ENCODE measurements at regions not wholly inside any gene's neighbourhood (a gene's known extent, or its start where the extent isn't known, plus 50 kb on each side); places are given as distances from the start of the nearest gene placed in this dataset.

DNA sequence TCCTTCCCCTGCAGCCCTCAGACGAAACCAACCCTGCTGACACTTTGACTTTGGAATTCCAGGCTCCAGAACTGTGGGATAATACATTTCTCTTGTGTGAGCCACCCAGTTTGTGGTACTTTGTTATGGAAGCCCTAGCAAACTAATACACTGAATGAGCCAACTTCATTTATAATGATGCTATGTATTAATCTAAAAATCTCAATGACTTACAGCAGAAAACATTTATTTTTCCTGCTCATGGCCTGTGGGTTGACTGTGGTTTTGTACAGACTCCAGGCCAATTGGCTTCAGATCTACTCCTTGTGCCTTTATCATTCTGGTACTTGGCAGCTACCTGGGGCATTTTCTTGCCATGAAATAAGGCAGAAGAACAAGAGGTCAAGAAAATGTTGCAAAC, 152.4 kb downstream of the EBLN2 start:
- DNase-seq (ENCODE audit: low read depth) = peak; percentile 6
- H3K4me3 ChIP-seq (replicated peaks; ENCODE audit: low read depth, low read length) = no peak overlapping the region
- TF ChIP-seq, protein P1, sequence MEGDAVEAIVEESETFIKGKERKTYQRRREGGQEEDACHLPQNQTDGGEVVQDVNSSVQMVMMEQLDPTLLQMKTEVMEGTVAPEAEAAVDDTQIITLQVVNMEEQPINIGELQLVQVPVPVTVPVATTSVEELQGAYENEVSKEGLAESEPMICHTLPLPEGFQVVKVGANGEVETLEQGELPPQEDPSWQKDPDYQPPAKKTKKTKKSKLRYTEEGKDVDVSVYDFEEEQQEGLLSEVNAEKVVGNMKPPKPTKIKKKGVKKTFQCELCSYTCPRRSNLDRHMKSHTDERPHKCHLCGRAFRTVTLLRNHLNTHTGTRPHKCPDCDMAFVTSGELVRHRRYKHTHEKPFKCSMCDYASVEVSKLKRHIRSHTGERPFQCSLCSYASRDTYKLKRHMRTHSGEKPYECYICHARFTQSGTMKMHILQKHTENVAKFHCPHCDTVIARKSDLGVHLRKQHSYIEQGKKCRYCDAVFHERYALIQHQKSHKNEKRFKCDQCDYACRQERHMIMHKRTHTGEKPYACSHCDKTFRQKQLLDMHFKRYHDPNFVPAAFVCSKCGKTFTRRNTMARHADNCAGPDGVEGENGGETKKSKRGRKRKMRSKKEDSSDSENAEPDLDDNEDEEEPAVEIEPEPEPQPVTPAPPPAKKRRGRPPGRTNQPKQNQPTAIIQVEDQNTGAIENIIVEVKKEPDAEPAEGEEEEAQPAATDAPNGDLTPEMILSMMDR (IDR thresholded peaks at IDR 0.05; ENCODE audit: low read length, missing control alignments) = no peak

DNA sequence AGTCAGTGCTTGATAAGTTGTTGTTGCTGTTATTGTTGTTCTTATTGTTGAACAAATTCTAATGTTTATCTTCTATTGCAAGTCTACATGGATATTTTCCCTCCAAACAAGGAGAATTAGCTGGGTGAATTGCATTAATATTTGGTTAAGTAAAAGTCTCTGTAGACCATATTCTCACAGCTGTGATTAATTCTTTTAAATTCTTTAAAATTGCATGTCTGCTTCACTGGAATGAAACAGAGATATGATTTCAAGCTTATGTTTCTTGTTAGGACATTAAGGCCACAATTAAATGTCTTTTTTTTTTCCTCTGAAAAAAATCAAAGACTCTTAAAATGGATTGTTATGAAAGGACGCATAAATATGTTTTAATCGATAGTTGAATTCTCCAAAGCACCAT, 153.4 kb downstream of the EBLN2 start:
- H3K4me3 ChIP-seq (replicated peaks; ENCODE audit: low read depth, low read length) = no peak overlapping the region
- no peak for DNase-seq (ENCODE audit: low read depth)
- TF ChIP-seq, protein P1 (IDR thresholded peaks at IDR 0.05; ENCODE audit: low read length, missing control alignments) = no peak

DNA sequence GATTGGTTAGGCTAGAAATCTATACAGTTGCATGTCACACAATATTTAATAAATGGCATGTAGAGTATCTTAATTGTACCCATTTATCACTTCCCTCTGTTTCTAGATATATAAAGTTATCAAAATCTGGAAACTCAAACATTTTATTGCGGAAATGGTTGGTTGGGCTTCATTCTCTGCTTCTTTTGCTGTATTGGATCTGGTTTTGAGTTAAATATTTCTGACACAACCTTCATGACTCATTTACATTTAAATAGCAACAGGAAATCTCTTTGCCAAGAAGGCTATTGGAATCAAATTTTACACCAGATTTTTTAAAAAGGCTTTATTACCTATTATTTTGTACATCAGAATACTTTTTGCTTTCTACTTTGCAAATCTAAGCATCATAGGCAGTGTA, 153.8 kb downstream of the EBLN2 start:
- H3K4me3 ChIP-seq (replicated peaks; ENCODE audit: low read depth, low read length) = no peak overlapping the region
- DNase-seq (ENCODE audit: low read depth) = peak; percentile 15
- TF ChIP-seq, protein P1 (IDR thresholded peaks at IDR 0.05; ENCODE audit: low read length, missing control alignments) = no peak

DNA sequence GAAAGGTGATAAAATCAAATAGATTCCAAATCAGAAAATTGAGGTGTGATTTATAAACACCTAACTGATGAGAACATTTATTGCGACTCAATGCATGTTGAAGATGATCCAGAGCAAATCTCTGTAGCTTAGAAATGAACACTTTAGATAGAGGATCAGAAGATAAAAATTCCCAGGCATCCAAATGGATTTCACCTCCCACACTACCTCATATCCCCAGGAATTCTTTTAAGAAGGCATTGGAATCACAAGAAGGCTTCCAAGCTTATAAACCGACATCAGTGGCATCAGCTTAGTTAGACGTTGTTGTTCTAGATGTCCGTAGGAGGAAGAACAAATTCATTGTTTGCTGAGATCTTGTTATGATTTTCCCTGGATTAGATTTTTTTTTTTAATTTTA, 154.4 kb downstream of the EBLN2 start:
- TF ChIP-seq, protein P1 (IDR thresholded peaks at IDR 0.05; ENCODE audit: low read length, missing control alignments) = no peak

DNA sequence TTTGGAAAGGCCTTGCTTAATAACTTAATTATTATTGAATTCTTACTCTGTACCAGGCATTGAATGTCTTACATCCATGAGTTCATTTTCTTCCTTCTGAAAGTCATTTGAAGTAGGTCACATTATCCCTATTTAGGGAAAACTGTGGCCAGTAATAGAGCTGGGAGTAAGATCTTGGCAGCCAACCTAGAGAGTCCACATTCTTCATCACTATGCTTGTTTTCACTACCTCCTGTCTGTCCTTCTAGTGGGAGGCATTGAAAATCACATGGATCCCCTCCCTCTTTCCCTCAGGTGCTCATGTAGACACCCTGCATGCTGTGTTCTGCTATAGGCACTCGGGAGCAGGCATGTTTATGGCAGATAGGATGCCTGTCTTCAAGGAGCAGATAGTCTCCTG, 154.9 kb downstream of the EBLN2 start:
- H3K4me3 ChIP-seq (replicated peaks; ENCODE audit: low read depth, low read length) = no peak overlapping the region
- TF ChIP-seq, protein P1 (IDR thresholded peaks at IDR 0.05; ENCODE audit: low read length, missing control alignments) = no peak
- no peak for DNase-seq (ENCODE audit: low read depth)

More for the DNA sequence above, 154.4 kb downstream of the EBLN2 start:
- no peak overlapping the region for H3K4me3 ChIP-seq (replicated peaks; ENCODE audit: low read depth, low read length)
- no peak for DNase-seq (ENCODE audit: low read depth)

DNA sequence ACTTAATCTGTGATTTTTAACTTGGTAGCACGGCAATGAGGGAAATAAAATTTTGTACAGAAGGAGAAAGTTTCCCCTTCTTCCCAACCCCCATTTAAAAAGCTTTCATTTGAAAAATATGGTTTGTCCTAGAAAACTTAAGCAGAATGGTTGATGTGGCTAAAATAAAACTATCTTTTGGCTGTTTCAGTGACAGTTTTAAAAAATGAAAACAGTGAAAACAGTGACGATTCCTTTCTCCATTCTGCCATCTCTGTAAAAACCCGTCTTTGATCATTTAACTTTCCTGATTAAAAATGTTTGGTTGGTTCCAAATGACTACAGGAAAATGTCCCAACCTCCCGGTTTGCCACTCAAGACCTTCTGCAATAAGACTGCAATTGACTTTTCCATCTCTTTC, 160.7 kb downstream of the EBLN2 start:
- TF ChIP-seq, protein P1 (IDR thresholded peaks at IDR 0.05; ENCODE audit: low read length, missing control alignments) = no peak

DNA sequence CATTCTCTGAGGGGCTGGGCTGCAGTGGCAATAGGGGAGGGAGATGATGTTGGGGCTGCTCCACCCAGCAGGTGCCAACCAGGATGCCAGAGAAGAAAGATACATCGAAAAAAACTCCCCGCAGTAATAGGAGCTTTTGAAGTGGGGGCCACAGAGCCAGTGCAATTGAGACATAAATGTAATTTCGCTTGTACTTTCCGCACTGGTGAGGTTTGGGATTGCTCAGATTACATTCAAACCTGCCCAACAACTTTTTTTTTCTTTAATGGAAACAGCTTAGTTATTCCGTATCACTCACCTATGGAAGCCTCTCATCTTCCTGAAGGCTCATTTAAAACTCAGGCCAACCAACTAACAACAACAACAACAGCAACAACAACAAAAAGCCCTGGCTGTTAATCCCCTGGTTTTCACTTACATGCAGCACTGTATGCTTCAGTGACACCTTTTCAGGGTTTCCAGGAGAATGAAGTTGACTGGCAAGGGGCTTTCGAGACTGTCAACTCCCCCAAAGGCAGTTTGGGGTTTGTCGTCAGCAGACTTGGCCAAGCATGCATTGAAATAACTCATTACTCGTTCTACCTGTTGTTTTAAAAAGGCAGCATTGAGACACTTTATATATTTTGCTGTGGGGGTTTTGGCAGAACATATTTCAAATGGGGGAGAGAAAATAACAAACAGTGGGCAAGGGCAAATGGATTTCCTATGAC, 163.8 kb downstream of the EBLN2 start:
- H3K4me3 ChIP-seq (replicated peaks; ENCODE audit: low read depth, low read length) = no peak overlapping the region

More for the DNA sequence above, 160.7 kb downstream of the EBLN2 start:
- DNase-seq (ENCODE audit: low read depth) = no peak
- H3K4me3 ChIP-seq (replicated peaks; ENCODE audit: low read depth, low read length) = no peak overlapping the region

More for the DNA sequence above, 163.8 kb downstream of the EBLN2 start:
- TF ChIP-seq, protein P1 (IDR thresholded peaks at IDR 0.05; ENCODE audit: low read length, missing control alignments) = no peak
- no peak for DNase-seq (ENCODE audit: low read depth)
